ENCODE measurements at regions not wholly inside any gene's neighbourhood (a gene's known extent, or its start where the extent isn't known, plus 50 kb on each side); places are given as distances from the start of the nearest gene placed in this dataset.

DNA sequence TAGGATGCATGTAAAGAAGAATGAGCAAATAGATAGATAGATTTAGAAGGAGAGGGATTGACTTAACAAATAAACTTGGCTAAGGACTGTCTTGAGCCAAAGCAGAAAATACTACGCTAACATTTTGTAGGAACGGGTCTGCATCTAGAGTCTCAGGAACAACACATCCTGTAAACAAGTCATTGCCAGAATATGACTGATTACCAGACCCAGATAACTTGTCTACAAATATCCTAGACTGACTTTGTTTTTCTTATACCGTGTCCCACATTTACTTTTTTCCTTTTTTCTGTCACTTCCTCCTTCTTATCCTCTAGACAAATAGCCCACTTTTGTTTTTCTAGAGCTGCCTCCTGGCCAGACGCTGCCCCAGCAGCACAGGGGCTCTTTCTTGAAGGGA, 393.6 kb downstream of the PDGFC start:
- no peak for TF ChIP-seq EZH2phosphoT487 (conservative IDR thresholded peaks at IDR 0.05; ENCODE audit: low read length)
- TF ChIP-seq, protein P1, sequence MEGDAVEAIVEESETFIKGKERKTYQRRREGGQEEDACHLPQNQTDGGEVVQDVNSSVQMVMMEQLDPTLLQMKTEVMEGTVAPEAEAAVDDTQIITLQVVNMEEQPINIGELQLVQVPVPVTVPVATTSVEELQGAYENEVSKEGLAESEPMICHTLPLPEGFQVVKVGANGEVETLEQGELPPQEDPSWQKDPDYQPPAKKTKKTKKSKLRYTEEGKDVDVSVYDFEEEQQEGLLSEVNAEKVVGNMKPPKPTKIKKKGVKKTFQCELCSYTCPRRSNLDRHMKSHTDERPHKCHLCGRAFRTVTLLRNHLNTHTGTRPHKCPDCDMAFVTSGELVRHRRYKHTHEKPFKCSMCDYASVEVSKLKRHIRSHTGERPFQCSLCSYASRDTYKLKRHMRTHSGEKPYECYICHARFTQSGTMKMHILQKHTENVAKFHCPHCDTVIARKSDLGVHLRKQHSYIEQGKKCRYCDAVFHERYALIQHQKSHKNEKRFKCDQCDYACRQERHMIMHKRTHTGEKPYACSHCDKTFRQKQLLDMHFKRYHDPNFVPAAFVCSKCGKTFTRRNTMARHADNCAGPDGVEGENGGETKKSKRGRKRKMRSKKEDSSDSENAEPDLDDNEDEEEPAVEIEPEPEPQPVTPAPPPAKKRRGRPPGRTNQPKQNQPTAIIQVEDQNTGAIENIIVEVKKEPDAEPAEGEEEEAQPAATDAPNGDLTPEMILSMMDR (IDR thresholded peaks at IDR 0.05; ENCODE audit: insufficient read depth, low read length, poor library complexity, severe bottlenecking), result no peak
